ENCODE measurements at regions not wholly inside any gene's neighbourhood (a gene's known extent, or its start where the extent isn't known, plus 50 kb on each side); places are given as distances from the start of the nearest gene placed in this dataset.

DNA sequence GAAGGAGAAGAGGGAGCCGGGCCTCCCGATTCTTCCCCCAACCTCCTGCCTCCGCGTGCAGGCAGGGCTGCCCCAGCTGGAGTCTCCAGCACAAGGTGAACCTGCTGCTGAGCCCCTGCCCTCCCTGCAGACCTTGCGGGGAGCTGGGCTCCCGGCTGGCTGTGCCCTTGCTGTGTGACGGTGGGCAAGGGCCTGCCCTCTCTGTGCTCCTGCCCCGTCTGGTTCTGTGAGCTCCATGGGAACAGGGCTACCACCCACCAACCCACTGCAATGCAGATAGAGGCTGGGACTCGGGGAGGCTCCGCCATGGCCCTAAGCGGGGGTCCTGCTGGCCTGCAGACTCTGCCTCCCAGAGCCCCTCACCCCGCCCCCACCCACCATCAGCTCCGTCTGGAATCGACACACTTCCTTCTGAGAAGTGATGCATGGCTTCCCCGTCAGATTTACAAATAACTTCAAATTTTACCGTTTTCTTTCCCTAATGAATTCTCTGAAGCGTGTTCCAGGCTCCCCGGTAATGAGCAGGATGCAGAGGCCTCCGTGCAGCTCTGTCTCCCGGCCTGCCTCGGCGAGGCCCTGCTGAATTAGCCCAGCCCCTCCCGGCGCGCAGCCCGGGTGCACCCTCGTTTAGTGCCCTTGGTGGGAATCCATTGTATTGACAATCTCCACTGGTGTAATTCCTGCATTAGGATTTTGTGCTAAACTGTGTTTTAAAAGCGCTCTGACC lies 111.0 kb downstream of the MICALL2 start:
- no peak overlapping the region for H4K91ac ChIP-seq (ENCODE audit: low read depth, low read length)
- no peak overlapping the region for H3K27ac ChIP-seq (ENCODE audit: low read depth, low read length)
- H3K36me3 ChIP-seq (ENCODE audit: control insufficient read depth in 1 of 2, insufficient read depth in 2 of 2, low read length in 2 of 2), result no peaks in the 10 kb centered on the region
- H3K27me3 ChIP-seq (ENCODE audit: insufficient read depth, low read length), result no peaks in the 10 kb centered on the region
- H4K12ac ChIP-seq (ENCODE audit: low read depth, low read length), result no peak overlapping the region
- H3K4me1 ChIP-seq (ENCODE audit: control insufficient read depth in 1 of 2, insufficient read depth in 2 of 2, low read length in 2 of 2), result no peaks in the 10 kb centered on the region
- H3K79me2 ChIP-seq (ENCODE audit: control insufficient read depth, insufficient read depth, low read length, poor library complexity), result no peaks in the 10 kb centered on the region
- no peak overlapping the region for H3K18ac ChIP-seq (ENCODE audit: low read length)
- no peak for DNase-seq
- no peak overlapping the region for H2AFZ ChIP-seq (ENCODE audit: insufficient read depth, low read length, poor library complexity)
- no peak overlapping the region for H4K8ac ChIP-seq (ENCODE audit: low read depth, low read length)
- H2BK12ac ChIP-seq (ENCODE audit: low read length), result no peak overlapping the region
- peaks cover 3% of the 10 kb centered on the region for H3K9me3 ChIP-seq (ENCODE audit: insufficient read depth, low read depth, low read length)
- no peak overlapping the region for H3K14ac ChIP-seq (ENCODE audit: low read length)
- no peak overlapping the region for H2BK120ac ChIP-seq (ENCODE audit: insufficient read depth, low read length, poor library complexity)
- no peak overlapping the region for H3K9ac ChIP-seq (ENCODE audit: low read length)
- whole genome bisulfite sequencing (ENCODE audit: extremely low coverage, insufficient coverage, insufficient read length), result no CpG with 5 or more reads among the region's 28 CpGs
- H3K79me1 ChIP-seq (ENCODE audit: low read length), result no peaks in the 10 kb centered on the region
- H2BK5ac ChIP-seq (ENCODE audit: low read depth, low read length, poor library complexity), result no peak overlapping the region
- H3K4ac ChIP-seq (ENCODE audit: low read depth, low read length), result no peak overlapping the region
- no peak overlapping the region for H3K4me2 ChIP-seq (ENCODE audit: low read length)
- H3K4me3 ChIP-seq (ENCODE audit: low read depth, low read length), result no peak overlapping the region
- H3K23ac ChIP-seq (ENCODE audit: low read length), result no peak overlapping the region
- H2AK5ac ChIP-seq (ENCODE audit: low read length), result no peak overlapping the region

- Histone ChIP-seq H3K27me3 (ENCODE audit: insufficient read depth, low read length) (no peaks in the 10 kb centered on the region), H2BK12ac (ENCODE audit: low read length) (no peak overlapping the region), H3K4me2 (ENCODE audit: low read length) (no peak overlapping the region), H4K12ac (ENCODE audit: low read depth, low read length) (no peak overlapping the region), H3K4me3 (ENCODE audit: low read depth, low read length) (no peak overlapping the region), H3K4ac (ENCODE audit: low read depth, low read length) (no peak overlapping the region), H3K79me1 (ENCODE audit: low read length) (no peaks in the 10 kb centered on the region), H3K9ac (ENCODE audit: low read length) (no peak overlapping the region), H3K23ac (ENCODE audit: low read length) (no peak overlapping the region), H3K36me3 (ENCODE audit: control insufficient read depth in 1 of 2, insufficient read depth in 2 of 2, low read length in 2 of 2) (no peaks in the 10 kb centered on the region), H3K4me1 (ENCODE audit: control insufficient read depth in 1 of 2, insufficient read depth in 2 of 2, low read length in 2 of 2) (no peaks in the 10 kb centered on the region), H2AFZ (ENCODE audit: insufficient read depth, low read length, poor library complexity) (no peak overlapping the region), H4K8ac (ENCODE audit: low read depth, low read length) (no peak overlapping the region), H4K91ac (ENCODE audit: low read depth, low read length) (no peak overlapping the region), H3K27ac (ENCODE audit: low read depth, low read length) (no peak overlapping the region), H2BK120ac (ENCODE audit: insufficient read depth, low read length, poor library complexity) (no peak overlapping the region), H2AK5ac (ENCODE audit: low read length) (no peak overlapping the region), H3K18ac (ENCODE audit: low read length) (no peak overlapping the region), H3K14ac (ENCODE audit: low read length) (no peak overlapping the region), H3K9me3 (ENCODE audit: insufficient read depth, low read depth, low read length) (peaks cover 3% of the 10 kb centered on the region), H2BK5ac (ENCODE audit: low read depth, low read length, poor library complexity) (no peak overlapping the region), H3K79me2 (ENCODE audit: control insufficient read depth, insufficient read depth, low read length, poor library complexity) (no peaks in the 10 kb centered on the region)
- no CpG with 5 or more reads among the region's 18 CpGs for WGBS (ENCODE audit: extremely low coverage, insufficient coverage, insufficient read length)
- no peak for DNase-seq
Observed at GRCh38 chr7:1348823-1349335, 110.4 kb downstream of the MICALL2 start.

DNA sequence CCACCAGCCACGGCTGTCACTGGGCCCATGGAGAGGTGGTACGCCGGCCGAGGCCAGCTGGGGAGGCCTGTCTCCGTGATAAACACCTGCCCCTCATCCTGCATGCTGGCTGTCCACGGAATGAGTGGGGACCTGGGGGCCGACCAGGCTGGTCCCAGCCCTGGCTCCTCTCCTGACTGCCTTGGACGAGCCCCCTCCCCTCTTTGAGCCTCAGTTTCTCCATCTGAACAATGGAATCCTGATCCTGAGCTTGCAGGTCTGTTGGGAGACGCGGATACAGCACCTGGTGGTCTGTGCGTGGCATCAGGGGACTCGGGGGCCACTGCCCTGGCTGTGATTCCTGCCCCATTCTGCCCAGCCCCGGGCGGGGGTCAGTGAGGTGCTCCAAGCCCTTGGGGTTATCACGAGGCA lies 109.9 kb downstream of the MICALL2 start:
- H3K36me3 ChIP-seq (ENCODE audit: control insufficient read depth in 1 of 2, insufficient read depth in 2 of 2, low read length in 2 of 2), result no peaks in the 10 kb centered on the region
- DNase-seq, result no peak
- no CpG with 5 or more reads among the region's 15 CpGs for WGBS (ENCODE audit: extremely low coverage, insufficient coverage, insufficient read length)

DNA sequence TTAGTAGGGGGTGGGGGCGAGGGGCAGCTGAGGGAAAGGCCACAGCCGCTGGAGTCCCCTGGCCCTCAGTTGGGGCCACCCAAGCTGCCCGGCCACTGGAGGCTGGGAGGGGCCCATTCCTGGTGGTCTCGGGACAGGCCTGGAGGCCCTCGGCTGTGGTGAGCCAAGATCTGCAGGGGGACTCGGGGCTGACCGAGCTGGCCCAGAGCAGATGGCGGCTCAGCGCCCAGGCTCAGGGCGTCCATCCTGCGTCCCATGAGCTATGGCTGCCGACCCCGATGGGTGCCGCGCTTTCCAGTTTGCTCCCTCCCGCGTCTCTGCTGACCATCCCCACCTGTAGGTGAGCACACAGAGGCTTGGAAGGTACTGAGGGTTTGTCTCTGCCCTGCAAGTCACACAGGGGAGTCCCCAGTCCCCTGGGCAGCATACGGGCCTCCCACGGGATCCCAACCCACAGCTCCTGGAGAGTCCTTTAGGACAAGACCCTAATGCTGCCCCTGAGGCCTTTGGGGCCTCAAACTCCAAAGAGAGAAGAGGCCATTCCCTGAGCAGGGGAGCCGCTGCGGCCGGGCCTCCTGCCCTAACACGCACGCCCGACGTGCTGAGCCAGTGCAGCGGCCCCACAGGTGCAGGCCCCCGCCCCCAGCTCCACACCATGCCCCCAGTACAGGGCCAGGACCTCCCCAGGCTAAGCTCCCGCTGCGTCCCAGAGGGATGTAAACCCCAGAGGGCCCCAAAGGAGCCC lies 107.2 kb downstream of the MICALL2 start:
- Histone ChIP-seq H3K4me3 (ENCODE audit: low read depth, low read length) (no peak overlapping the region), H3K79me1 (ENCODE audit: low read length) (no peaks in the 10 kb centered on the region), H2AK5ac (ENCODE audit: low read length) (no peak overlapping the region), H2BK120ac (ENCODE audit: insufficient read depth, low read length, poor library complexity) (no peak overlapping the region), H2AFZ (ENCODE audit: insufficient read depth, low read length, poor library complexity) (no peak overlapping the region), H3K27ac (ENCODE audit: low read depth, low read length) (no peak overlapping the region), H3K27me3 (ENCODE audit: insufficient read depth, low read length) (no peaks in the 10 kb centered on the region), H4K12ac (ENCODE audit: low read depth, low read length) (no peak overlapping the region), H4K91ac (ENCODE audit: low read depth, low read length) (no peak overlapping the region), H3K4me1 (ENCODE audit: control insufficient read depth in 1 of 2, insufficient read depth in 2 of 2, low read length in 2 of 2) (no peaks in the 10 kb centered on the region), H3K9ac (ENCODE audit: low read length) (no peak overlapping the region), H3K18ac (ENCODE audit: low read length) (no peak overlapping the region), H3K14ac (ENCODE audit: low read length) (no peak overlapping the region), H3K79me2 (ENCODE audit: control insufficient read depth, insufficient read depth, low read length, poor library complexity) (no peaks in the 10 kb centered on the region), H3K9me3 (ENCODE audit: insufficient read depth, low read depth, low read length) (peaks cover 3% of the 10 kb centered on the region), H2BK5ac (ENCODE audit: low read depth, low read length, poor library complexity) (no peak overlapping the region), H2BK12ac (ENCODE audit: low read length) (no peak overlapping the region), H3K23ac (ENCODE audit: low read length) (no peak overlapping the region), H4K8ac (ENCODE audit: low read depth, low read length) (no peak overlapping the region), H3K4ac (ENCODE audit: low read depth, low read length) (no peak overlapping the region), H3K36me3 (ENCODE audit: control insufficient read depth in 1 of 2, insufficient read depth in 2 of 2, low read length in 2 of 2) (no peaks in the 10 kb centered on the region), H3K4me2 (ENCODE audit: low read length) (no peak overlapping the region)
- DNase-seq, result no peak
- WGBS (ENCODE audit: extremely low coverage, insufficient coverage, insufficient read length), result no CpG with 5 or more reads among the region's 30 CpGs

More for the DNA sequence above, 109.9 kb downstream of the MICALL2 start:
- H2AK5ac ChIP-seq (ENCODE audit: low read length), result no peak overlapping the region
- no peak overlapping the region for H4K12ac ChIP-seq (ENCODE audit: low read depth, low read length)
- H4K91ac ChIP-seq (ENCODE audit: low read depth, low read length), result no peak overlapping the region
- no peak overlapping the region for H3K23ac ChIP-seq (ENCODE audit: low read length)
- no peak overlapping the region for H3K27ac ChIP-seq (ENCODE audit: low read depth, low read length)
- H3K9me3 ChIP-seq (ENCODE audit: insufficient read depth, low read depth, low read length), result peaks cover 3% of the 10 kb centered on the region
- H4K8ac ChIP-seq (ENCODE audit: low read depth, low read length), result no peak overlapping the region
- H3K4me1 ChIP-seq (ENCODE audit: control insufficient read depth in 1 of 2, insufficient read depth in 2 of 2, low read length in 2 of 2), result no peaks in the 10 kb centered on the region
- no peak overlapping the region for H2BK120ac ChIP-seq (ENCODE audit: insufficient read depth, low read length, poor library complexity)
- no peak overlapping the region for H3K14ac ChIP-seq (ENCODE audit: low read length)
- H3K79me1 ChIP-seq (ENCODE audit: low read length), result no peaks in the 10 kb centered on the region
- no peak overlapping the region for H3K9ac ChIP-seq (ENCODE audit: low read length)
- no peaks in the 10 kb centered on the region for H3K27me3 ChIP-seq (ENCODE audit: insufficient read depth, low read length)
- H3K4me3 ChIP-seq (ENCODE audit: low read depth, low read length), result no peak overlapping the region
- no peak overlapping the region for H2BK5ac ChIP-seq (ENCODE audit: low read depth, low read length, poor library complexity)
- no peak overlapping the region for H2BK12ac ChIP-seq (ENCODE audit: low read length)
- no peak overlapping the region for H3K18ac ChIP-seq (ENCODE audit: low read length)
- no peak overlapping the region for H3K4me2 ChIP-seq (ENCODE audit: low read length)
- no peak overlapping the region for H2AFZ ChIP-seq (ENCODE audit: insufficient read depth, low read length, poor library complexity)
- no peak overlapping the region for H3K4ac ChIP-seq (ENCODE audit: low read depth, low read length)
- H3K79me2 ChIP-seq (ENCODE audit: control insufficient read depth, insufficient read depth, low read length, poor library complexity), result no peaks in the 10 kb centered on the region

All from trophoblast cell (in vitro differentiated cells and primary cell).